Kidney (tissue), 13 donors: ENCODE measurements at regions not wholly inside any gene's neighbourhood (a gene's known extent, or its start where the extent isn't known, plus 50 kb on each side); places are given as distances from the start of the nearest gene placed in this dataset.

ENCODE experiments used
- DNase-seq, 5 donors: peaks; one replicate each; pipeline ENCODE4 v3.0.0-alpha.2; 2013 to 2020
- FAIRE-seq: peaks from 2 replicates; lab custom pipeline; 2012; peaks lifted over from hg19 to GRCh38; lab: Jason Lieb, UNC
- H3K27ac ChIP-seq, 2 donors: one replicate each; pipeline ENCODE4 v1.7.0; 2013; ENCODE audit warnings: low read depth in 2 of 2, low read length in 2 of 2, inconsistent platforms in 1 of 2
- H3K27me3 ChIP-seq: one replicate; pipeline ENCODE4 v1.7.1; 2013; ENCODE audit warnings: low read length, inconsistent platforms; ENCODE audit not compliant: control insufficient read depth, insufficient read depth
- H3K36me3 ChIP-seq, 3 donors: one replicate each; pipeline versions ENCODE4 v1.7.0 to v1.7.1; 2013; ENCODE audit warnings: low read length in 3 of 3, control low read depth in 1 of 3, inconsistent platforms in 1 of 3; ENCODE audit not compliant: insufficient read depth in 3 of 3, control insufficient read depth in 2 of 3
- H3K4me1 ChIP-seq, 3 donors: one replicate each; pipeline versions ENCODE4 v1.7.0 to v1.7.1; 2013; ENCODE audit warnings: low read length in 3 of 3, inconsistent platforms in 1 of 3, low read depth in 1 of 3; ENCODE audit not compliant: control insufficient read depth in 2 of 3, insufficient read depth in 2 of 3
- H3K4me3 ChIP-seq, 3 donors: one replicate each; pipeline versions ENCODE4 v1.7.0 to v1.8.1; 2013; ENCODE audit warnings: low read length in 3 of 3, control low read depth in 1 of 3, inconsistent platforms in 1 of 3
- H3K9ac ChIP-seq, 3 donors: one replicate each; pipeline versions ENCODE4 v1.7.0 to v1.7.1; 2013; ENCODE audit warnings: low read length in 3 of 3, control low read depth in 1 of 3, inconsistent platforms in 1 of 3
- H3K9me3 ChIP-seq, 3 donors: one replicate each; pipeline versions ENCODE4 v1.7.0 to v1.7.1; 2013; ENCODE audit warnings: low read length in 3 of 3, control low read depth in 1 of 3, inconsistent platforms in 1 of 3; ENCODE audit not compliant: control insufficient read depth in 2 of 3, insufficient read depth in 1 of 3
- CTCF ChIP-seq: IDR thresholded peaks from 3 replicates; pipeline ENCODE4 v1.5.1; 2012; ENCODE audit warnings: mild to moderate bottlenecking, moderate library complexity, borderline replicate concordance; ENCODE audit not compliant: insufficient read depth; ENCODE audit errors: extremely low read depth
- intact Hi-C: fragments of 100-400 bp; cut with DNase I; formaldehyde crosslinking; loops from one replicate; pipeline ENCODE4 v1.11.1; 2022
- donor health status: control.
- donor health status: control.
- donor health status: control.
- donor health status: control.
- donor health status: control.
- donor health status: DM: yes; HTN: yes; CAD: no.
- donor health status: Normal renal cell carcinoma (clear cell type).

GRCh38 chr21:23804866-23805265 is 1802.4 kb downstream of the MRPL39 start:
- Histone ChIP-seq H3K9me3 (no peaks in the 10 kb centered on the region), H3K9ac (no peak overlapping the region), H3K27me3 (no peaks in the 10 kb centered on the region), H3K27ac (no peak overlapping the region), H3K4me3 (no peak overlapping the region), H3K36me3 (no peaks in the 10 kb centered on the region), H3K4me1 (no peaks in the 10 kb centered on the region)
- FAIRE-seq (no peak), DNase-seq (no peak)
- intact Hi-C loops, result no loop called here
- TF ChIP-seq CTCF, result no peak

- DNase-seq (no peak), FAIRE-seq (no peak)
- H3K9ac ChIP-seq, result no peak overlapping the region
- no peak overlapping the region for H3K27ac ChIP-seq
- H3K36me3 ChIP-seq, result no peaks in the 10 kb centered on the region
- no peaks in the 10 kb centered on the region for H3K9me3 ChIP-seq
- H3K4me1 ChIP-seq, result no peaks in the 10 kb centered on the region
- H3K4me3 ChIP-seq, result no peak overlapping the region
- TF ChIP-seq CTCF, result no peak
- H3K27me3 ChIP-seq, result no peaks in the 10 kb centered on the region
- intact Hi-C loops, result no loop called here
Observed at GRCh38 chr21:23801292-23801691, 1806.0 kb downstream of the MRPL39 start.

- no peak for FAIRE-seq
- no peak overlapping the region for H3K4me3 ChIP-seq
Observed at GRCh38 chr21:23799376-23799775, 1807.9 kb downstream of the MRPL39 start.

More at GRCh38 chr21:23799376-23799775, 1807.9 kb downstream of the MRPL39 start:
- H3K27me3 ChIP-seq, result no peaks in the 10 kb centered on the region
- no peaks in the 10 kb centered on the region for H3K36me3 ChIP-seq
- H3K9ac ChIP-seq, result no peak overlapping the region
- H3K27ac ChIP-seq, result no peak overlapping the region
- no peaks in the 10 kb centered on the region for H3K4me1 ChIP-seq
- intact Hi-C loops, result no loop called here
- no peak for TF ChIP-seq CTCF
- DNase-seq, result no peak
- no peaks in the 10 kb centered on the region for H3K9me3 ChIP-seq
